Kidney tubule cell (primary cell): ENCODE measurements at regions not wholly inside any gene's neighbourhood (a gene's known extent, or its start where the extent isn't known, plus 50 kb on each side); places are given as distances from the start of the nearest gene placed in this dataset.
A peak's percentile ranks its signal among the peaks of the same experiment; 100 is the strongest.
"Not testable (repeated sequence)": the region's sequence is repeated elsewhere in the genome, so short reads cannot be mapped to it uniquely, and the experiment has no call there.

Source experiments
- DNase-seq: peaks from one replicate; pipeline ENCODE4 v3.0.0-alpha.2; 2018; ENCODE audit warnings: low spot score

DNA sequence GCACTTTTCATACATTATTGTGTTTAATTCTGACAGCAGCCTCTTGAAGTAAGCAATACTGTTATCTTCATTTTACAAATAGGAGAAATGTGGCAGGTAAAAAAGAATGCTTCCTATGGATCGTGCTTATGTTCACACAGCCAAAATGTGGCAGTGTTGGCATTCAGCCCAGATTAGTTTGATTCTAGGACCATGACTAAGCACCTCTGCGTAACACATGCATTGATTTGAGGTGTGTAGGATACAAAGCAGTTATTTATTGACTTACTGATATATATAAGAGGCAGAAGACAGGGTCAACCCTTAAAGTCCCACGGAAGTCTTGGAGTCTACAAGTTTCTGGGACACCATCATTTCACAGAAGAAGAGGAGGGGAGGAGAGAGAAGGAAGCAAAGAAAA lies 1144.4 kb upstream of the GOT2 start:
- peak; percentile 70 for DNase-seq

DNA sequence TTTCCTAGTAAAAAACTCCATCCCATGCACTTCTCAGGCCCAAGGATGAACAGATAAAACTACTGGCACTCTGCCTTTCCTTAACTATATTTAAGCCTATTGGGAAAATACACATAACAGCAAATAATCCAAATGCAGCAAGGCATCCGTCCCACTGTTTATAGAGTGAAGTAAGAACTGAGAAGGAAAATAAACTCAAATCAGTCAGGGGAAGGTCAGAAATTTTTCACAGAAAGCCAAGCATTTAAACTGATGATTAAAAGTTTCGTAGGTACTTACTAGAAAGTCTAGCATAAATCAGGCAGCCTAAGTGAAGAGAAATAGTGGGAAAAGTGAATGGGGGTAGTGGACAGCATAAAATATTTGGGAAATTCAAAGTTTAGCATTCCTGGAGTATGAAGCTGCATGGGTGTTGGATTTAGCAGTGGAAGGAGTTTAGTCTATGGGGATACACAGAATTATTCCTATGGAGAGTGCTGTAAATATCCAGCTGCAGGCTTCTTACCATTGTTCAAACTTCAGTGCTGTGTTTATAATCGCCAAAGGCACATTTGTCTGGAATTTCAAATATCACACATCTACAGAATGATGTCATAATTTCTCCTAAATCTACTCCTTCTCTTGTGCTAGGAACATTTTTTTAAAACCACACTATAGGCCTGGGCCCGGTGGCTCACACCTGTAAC lies 1131.0 kb upstream of the GOT2 start:
- no peak for DNase-seq

DNA sequence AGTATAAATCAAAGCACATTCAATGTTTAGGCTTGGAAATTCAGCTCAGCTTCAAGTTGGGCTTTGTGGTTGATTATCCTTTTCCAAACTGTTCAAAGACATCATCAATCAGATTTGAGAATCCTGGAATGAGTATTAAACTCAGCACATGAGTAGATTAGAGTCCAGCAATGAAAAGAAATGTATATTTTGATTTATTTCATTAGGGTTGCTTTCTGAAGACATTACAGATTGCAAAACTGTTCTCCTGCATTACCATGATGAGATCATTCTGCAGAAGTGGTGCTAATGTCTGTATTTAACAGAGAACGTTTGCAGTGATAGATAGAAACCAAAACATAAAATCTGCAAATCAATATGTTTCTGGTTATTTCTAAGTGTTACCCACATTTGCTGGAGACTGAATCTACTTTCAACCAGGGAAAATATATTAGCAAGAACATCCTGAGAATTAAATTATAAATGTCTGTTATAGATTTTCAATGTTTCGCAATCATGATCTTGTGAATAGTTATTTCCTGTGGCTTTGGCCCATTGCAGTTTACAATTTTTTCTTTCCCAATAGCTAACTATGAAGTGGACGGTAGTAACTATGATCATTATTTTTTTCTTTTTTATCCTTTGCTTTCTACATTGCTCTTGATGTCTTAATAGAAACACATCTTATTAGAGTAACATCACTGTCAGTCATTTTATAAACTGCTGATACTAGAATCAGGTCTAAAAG lies 1125.7 kb upstream of the GOT2 start:
- no peak for DNase-seq

DNA sequence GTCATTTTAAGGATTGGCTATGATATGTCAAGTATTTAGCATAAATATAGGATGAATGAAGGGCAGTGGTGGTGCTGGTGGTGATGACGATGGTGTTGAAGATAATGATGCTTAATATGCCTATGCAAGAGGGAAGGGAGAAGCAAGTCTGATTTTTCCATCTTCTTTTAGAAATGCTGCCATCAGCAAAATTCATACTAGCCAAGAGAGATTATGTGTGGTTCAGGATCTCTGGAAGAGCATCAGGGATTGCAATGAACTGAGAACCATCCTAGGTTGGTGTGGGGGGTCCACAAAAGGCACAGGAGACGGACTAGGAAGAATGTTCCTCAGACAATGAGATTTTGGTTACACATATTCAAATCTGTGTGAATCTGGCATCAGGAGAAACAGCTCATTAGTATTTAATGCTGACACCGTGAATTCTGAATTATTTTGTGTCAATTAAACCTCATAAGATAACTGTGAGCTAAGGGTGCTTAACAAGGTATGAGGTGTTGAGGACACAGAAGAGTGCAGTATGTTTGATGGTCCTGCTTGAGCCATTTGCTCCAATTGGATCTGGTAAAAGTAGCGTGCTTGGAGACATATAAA lies 1120.8 kb upstream of the GOT2 start:
- DNase-seq, result no peak

DNA sequence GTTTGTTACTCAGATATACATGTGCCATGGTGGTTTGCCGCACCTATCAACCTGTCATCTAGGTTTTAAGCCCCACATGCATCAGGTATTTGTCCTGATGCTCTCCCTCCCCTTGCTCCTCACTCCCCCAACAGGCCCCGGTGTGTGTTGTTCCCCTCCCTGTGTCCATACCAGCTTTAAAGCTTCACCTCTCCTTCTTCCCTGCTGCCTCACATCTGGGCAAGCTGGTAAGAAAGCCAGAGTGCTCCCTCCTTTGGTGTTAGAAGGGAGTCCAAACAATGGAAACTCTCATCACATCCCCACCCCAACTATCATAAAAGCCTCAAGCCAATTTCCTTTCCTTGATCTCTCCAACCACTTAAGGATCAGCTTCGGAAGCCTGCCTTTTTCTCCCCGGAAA lies 1115.6 kb upstream of the GOT2 start:
- DNase-seq, result no peak

- DNase-seq, result no peak
These were observed 1114.2 kb upstream of the GOT2 start for GRCh38 chr16:59848296-59848695.

DNA sequence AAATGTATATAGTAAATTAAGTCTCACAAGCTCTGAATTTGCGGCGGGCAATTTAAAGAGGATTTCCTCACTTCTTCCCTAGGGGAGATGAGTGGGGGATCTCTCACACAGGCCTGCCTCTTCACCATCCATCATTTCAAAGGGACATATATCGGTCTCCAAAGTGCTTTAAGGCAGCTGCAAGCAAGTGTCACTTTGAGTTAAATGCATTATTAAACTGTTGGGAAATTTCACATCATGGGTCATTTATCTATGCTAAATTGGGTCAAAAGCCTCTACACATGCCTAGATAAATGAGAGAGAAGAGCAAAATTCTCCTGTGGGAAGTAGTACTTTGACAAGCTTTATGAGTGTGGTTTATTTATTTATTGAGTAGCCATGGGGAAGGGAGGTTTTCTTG lies 1106.1 kb upstream of the GOT2 start:
- DNase-seq, result no peak

DNA sequence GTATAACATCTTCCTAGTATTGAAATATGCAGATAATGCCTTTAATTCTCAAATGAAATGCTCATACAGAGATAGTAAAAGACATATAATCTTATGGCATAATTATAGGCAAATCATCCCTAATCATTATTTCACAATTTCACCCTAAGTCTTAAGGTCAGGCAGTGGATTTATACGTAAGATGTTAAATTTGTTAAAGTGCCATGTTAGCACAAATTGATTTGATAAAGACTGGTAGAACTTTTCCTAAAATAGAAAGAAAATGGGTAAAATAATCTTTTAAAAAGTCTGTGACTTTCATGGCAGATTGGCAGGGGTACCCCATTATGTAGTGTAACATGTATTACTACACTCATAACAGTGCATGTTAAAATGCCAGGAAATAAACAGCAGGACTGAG lies 1092.7 kb upstream of the GOT2 start:
- no peak for DNase-seq

- not testable (repeated sequence) for DNase-seq
These were observed 1075.4 kb upstream of the GOT2 start for GRCh38 chr16:59809488-59809887.

- no peak for DNase-seq
These were observed 1049.1 kb upstream of the GOT2 start for GRCh38 chr16:59783191-59783590.

GRCh38 chr16:59773330-59773729 lies 1039.2 kb upstream of the GOT2 start:
- no peak for DNase-seq

GRCh38 chr16:59759296-59759695 lies 1025.2 kb upstream of the GOT2 start:
- DNase-seq, result no peak

GRCh38 chr16:59758848-59759247 lies 1024.7 kb upstream of the GOT2 start:
- DNase-seq, result peak; percentile 13

DNA sequence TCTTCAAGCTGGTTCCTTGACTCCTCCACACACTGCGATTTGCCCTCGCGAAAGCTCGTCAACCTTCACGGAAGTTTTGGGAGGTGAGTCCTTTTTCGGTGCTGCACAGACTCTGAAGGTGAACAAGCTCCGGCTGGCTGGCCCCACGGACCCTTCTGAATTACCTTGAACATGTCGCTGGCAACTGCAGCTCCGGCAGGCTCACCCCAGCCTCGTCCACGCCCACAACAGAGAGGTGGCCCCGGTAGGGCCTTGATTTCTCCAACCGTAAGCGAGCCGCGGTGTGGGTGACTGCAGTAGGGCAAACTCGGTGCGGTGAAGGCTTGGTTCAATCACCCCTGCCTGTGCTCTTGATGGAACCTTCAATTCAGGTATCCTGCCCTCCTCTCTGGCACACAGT lies 1020.7 kb upstream of the GOT2 start:
- no peak for DNase-seq

DNA sequence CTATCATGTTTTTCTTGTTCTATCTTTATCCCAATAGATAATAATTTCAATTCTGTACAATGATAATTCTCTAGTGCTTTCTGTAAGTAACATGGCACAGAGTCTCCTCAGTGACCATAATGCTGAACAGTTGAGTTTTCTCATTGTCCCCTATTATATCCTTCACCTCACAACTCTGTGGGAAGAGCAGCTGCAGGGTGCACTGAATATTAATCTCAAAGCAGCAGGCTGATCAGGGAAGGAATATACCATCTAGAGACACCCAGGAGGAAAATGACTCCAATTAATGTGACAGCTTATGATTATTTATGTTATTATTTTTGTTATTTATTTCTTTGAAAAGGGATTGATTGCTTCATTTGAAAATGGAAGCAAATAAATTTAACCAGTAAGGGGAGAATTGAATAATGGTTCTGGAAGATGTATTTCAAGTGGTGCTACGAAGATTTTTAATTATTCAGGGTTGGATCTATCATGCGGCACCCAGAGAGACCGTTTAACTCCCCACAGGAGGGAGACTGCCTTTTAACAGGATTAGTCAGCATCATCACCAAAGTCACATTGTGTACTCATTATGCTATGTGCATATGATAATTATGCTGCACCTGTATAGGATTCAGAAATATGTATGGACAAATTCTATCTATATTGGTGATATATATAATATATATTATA lies 1015.7 kb upstream of the GOT2 start:
- no peak for DNase-seq

GRCh38 chr16:59748531-59748930 lies 1014.4 kb upstream of the GOT2 start:
- no peak for DNase-seq

DNA sequence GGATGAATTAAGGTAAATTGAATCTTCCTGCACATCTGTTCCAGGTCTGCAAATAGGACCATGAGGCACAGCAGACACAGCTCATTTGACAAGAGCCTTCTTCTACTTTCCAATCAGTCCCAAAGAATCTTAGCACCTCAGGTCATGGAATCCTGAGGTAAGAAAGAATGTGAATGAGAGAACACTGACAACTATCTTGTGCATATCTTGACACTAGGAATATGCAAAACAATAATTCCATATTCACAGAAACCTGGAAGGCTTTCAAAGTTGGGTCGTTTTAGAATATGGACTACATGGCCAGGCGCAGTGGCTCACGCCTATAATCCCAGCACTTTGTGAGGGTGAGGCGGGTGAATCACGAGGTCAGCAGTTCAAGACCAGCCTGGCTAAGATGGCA lies 1009.4 kb upstream of the GOT2 start:
- DNase-seq, result no peak

DNA sequence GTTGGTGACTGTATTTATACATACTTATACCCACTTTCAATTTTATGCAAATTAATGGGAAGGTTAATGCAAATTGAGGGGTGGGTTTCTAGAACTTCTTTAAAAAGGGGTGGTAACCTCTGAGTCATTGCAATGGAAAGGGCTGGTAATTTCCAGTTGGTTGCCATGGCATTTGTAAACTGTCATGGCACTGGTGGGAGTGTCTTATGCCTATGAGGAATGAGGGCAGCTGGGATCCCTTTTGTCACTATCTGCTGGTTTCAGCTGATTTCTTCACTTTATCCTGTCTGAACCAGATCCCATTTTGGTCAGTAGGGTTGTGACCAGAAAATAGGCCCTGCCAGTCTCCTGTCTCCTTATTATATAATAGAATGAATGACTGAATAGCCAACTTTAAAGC lies 1006.7 kb upstream of the GOT2 start:
- no peak for DNase-seq

GRCh38 chr16:59737274-59737673 lies 1003.2 kb upstream of the GOT2 start:
- no peak for DNase-seq

DNA sequence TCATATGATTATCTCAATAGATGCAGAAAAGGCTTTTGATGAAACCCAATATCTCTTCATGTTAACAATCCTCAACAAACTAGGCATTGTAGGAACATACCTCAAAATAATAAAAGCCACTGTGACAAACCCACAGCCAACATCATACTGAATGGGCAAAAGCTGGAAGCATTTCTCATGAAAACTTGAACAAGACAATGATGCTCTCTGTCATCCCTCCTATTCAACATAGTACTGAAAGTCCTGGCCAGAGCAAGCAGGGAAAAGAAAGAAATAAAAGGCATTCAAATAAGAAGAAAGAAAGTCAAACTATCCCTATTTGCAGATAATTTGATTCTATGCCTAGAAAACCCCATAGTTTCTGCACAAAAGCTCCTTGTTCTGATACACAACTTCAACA lies 999.2 kb upstream of the GOT2 start:
- no peak for DNase-seq

DNA sequence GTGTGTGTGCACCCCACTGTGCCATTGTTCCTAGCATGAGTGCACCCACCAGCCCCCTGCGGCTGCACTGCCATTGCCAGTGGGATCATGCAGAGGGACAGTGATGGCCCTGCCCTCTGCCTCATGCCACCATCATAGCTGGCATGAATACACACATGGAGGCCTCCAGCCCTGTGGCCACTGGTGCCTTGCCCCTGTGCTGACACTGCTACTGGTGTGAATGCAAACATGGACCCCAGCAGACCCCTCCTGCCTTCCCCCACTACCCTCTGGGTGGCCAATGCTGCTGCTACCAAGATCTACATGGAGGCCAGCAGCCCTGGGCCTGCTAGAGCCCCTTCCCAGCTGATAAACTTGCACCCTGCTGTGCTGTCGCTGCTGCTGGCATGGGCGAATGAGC lies 995.5 kb upstream of the GOT2 start:
- DNase-seq, result no peak

GRCh38 chr16:59719121-59719520 lies 985.0 kb upstream of the GOT2 start:
- no peak for DNase-seq
